Activated T-helper 9 cell treated with anti-CD3 and anti-CD28 coated beads, Interleukin-2, amount 50 U/mL, for 16 hours (primary cell): ENCODE measurements at regions not wholly inside any gene's neighbourhood (a gene's known extent, or its start where the extent isn't known, plus 50 kb on each side); places are given as distances from the start of the nearest gene placed in this dataset.
"Not testable (repeated sequence)": the region's sequence is repeated elsewhere in the genome, so short reads cannot be mapped to it uniquely, and the experiment has no call there.

Source experiments
- DNase-seq: peaks from one replicate; pipeline ENCODE4 v3.0.0-alpha.2; 2020; ENCODE audit warnings: low read depth

DNA sequence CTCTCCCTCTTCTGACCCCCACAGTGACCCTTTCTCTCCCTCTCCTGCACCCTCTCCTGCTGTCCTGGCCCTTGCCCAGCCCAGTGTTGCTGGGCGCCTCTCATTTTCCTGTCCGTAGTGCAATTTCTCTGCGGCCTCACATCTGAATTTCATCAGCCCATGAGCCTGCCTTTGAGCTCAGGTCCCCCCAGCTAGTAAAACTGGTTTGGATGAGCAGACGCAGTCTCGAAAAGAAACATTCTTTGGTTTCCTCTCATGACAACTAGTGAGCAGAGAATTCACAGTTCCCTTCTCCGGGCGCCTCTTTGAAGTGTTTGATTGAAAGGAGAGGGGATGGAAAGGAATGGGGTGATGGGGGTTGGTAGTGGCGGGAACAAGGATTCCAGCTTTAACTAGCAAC, 126.0 kb upstream of the CADM1 start:
- DNase-seq, result no peak

- no peak for DNase-seq
Measured at GRCh38 chr11:115629456-115630015, 125.3 kb upstream of the CADM1 start.

DNA sequence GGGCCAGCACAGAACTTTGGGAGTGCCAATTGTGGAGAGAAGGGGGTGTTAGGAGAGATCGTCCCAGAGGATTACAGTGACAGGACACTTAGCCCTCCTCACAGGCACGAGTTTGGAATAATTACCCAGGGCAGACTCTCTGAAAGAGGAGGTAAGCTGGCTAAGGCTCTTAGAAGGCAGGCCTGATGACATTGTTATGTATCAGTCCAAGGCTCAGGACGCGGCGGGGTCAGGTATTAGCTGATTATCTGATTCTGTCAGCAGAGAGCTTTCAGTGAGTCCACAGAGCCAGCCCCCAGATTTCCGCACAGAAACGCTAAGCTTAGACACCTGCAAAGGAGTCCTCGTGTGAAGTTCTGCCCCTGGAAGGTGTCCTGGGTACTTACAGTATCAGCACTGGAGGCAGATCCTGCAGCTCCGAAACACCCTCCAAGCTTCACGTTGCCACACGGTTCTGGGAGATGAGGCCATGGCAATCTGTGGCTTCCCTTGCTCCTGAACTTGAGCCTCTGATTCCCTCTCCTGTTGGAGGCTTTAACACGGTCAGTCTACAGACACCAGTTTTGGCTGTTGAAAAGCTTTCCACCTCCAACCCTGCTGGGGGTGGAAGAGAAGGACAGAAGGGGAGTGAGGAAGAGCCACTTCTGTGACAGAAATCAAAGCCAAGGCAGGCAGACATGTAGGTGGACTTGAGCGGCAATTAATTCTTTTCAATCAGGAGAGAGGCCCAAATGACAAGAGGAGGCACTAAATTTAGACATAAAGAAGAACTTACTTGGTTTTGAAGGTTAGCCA, 123.6 kb upstream of the CADM1 start:
- DNase-seq, result no peak

- no peak for DNase-seq
Measured at GRCh38 chr11:115627071-115627470, 122.9 kb upstream of the CADM1 start.

- DNase-seq, result no peak
Measured at GRCh38 chr11:115626414-115626813, 122.2 kb upstream of the CADM1 start.

DNA sequence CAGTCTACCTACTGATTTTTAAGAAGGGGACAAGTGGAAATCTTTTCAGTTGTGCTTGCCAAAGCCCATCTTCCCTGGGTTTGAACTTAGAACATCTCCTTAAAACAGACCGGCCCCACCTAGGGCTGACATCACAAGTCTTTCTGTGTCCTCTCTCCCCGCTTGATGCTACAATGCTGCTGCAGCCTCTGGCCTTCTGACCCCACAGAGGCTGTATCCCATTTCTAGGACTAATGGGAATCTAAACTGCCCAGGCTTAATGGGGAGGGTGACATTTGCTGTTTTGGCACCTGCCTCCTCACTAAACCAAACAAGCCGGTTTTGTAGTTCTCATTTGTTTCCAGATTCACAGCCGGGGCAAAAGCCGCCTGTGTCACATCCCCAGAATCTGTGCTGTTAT, 121.3 kb upstream of the CADM1 start:
- DNase-seq, result no peak

DNA sequence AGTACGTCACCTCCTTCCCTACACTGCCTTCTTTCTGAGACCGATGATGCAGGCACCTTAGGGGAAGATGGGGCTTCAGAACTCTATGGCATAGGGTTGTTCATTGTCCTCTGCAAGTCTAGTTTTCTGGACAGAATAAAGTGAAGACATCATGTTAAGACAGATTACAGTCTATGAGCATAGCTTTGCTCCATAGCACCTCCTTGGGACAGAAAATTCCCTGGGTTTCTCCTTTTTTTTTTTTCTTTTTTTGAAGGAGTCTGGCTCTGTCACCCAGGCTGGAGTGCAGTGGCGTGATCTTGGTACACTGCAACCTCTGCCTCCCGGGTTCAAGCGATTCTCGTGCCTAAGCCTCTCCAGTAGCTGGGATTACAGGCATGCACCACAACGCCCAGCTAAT, 119.8 kb upstream of the CADM1 start:
- DNase-seq, result no peak

GRCh38 chr11:115623021-115623451, 118.8 kb upstream of the CADM1 start:
- DNase-seq, result no peak

DNA sequence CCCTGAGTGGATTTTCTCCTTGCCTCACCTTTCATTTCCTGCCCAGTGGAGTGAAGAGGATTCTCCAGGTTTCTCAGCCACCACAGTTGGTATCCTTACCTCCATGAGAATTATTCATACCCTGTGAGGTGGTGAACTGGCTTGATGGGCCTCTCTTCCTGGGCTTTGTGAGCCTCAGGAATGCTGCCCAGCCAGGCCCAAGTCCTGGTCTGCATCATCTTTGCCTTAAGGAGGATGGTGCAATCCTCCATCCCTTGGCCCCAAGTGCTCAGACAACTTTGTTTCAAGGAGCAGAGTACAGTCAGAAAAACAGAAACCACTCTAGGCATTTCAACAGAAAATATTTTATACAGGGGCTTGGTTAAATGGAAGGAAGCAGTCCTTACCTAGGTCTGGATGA, 114.2 kb upstream of the CADM1 start:
- no peak for DNase-seq

- DNase-seq, result no peak
Measured at GRCh38 chr11:115617767-115618166, 113.6 kb upstream of the CADM1 start.

- no peak for DNase-seq
Measured at GRCh38 chr11:115616971-115617370, 112.8 kb upstream of the CADM1 start.

- DNase-seq, result no peak
Measured at GRCh38 chr11:115613986-115614632, 109.9 kb upstream of the CADM1 start.

GRCh38 chr11:115613004-115613403, 108.8 kb upstream of the CADM1 start:
- DNase-seq, result no peak

DNA sequence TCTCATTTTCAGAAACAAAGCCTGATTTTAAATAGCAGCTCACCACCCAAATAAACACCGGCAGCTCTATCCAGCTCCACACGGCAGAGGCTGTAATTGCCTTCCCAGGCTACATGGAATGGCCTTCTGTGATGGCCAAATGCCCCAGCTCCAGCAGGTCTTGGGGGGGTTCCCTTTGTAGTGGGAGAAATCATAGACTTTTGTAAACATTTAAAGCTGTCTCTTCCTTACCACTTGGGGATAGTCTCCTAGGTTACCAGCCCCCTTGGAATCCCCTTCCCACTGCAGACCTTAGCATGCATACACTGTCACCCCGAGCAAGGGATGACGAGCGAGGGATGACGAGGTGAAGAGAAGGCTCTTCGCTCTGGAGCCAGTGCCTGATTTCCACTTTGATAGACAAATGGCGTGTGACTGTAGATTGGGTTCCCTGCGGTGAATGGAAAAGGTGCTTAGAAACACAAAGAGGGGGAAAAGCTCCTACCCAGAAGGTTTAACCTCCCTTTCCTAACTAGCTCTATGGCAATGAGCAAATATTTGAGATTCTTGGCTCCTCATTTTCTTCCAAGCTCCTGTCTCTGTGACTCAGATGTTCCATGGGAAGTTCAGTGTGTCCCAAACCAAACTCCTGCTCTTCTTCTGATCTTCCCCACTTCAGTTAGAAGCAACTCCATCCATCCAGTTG, 108.0 kb upstream of the CADM1 start:
- DNase-seq, result no peak

DNA sequence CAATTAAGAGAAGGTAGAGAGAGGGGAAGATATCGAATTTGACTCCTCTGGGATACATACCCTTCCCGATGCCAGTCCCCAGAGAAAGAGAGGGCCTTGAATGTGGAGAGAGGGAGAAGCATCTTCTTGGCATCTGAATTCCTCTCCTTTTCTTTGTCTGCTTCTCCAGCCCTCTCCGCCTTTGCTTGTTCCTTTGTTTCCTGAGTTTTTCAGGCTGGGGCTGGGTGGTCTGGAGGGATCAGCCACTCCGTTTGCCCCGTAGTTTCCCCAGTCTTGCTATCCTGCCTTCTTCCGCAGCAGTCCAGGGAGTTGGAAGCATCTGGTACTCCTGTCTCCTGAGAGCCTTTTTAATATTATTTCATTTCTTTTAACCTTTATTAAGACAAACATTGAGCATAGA, 107.1 kb upstream of the CADM1 start:
- no peak for DNase-seq

DNA sequence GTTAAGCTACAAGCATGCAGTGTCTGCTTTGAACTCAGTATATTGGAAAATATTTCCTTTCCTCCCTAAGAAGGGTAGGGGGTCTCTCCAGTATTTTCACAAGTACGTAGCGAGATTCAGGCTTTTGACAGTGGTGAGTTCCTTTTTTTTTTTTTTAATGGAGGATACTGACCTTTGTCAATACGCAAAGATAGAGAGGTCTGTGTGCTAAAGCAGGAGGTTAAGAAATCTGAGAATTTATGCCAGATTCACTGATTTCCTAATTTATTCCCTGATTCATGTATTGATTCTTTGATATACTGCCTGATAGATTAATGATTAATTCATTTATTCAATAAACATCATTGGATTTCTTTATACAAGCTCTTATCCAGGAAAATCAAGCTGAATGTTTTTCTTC, 106.7 kb upstream of the CADM1 start:
- DNase-seq, result no peak

GRCh38 chr11:115610234-115610633, 106.0 kb upstream of the CADM1 start:
- DNase-seq, result not testable (repeated sequence)

GRCh38 chr11:115608976-115609375, 104.8 kb upstream of the CADM1 start:
- no peak for DNase-seq

DNA sequence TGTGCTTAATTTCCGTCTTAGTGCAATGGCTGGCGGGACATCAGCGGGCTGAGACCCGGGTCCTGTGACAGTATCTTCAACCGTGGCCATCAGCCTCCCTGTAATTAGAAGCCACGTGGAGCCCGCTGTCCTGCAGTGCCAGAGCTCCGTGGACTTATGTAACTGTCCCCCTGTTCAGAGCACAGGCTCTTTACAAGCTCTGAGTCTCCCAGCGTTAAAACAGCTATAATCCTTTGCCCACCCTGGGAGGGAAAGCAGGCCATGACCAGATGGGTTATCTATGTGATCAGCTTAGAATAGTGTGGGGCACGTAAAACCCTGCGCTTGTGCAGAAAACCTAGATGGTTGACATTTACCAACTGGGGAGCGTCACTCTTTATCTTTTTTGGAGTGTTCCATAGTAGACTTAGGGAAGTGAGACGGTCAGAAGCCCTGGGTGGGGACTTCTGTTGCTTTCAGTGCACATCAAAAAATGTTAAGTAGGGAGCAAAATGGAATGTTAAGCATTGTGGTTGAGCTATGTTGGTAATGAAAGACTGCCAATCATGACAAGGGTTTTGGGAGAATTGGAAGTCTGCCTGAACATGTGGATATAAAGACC, 103.5 kb upstream of the CADM1 start:
- no peak for DNase-seq

- DNase-seq, result no peak
Measured at GRCh38 chr11:115606498-115607220, 102.4 kb upstream of the CADM1 start.

DNA sequence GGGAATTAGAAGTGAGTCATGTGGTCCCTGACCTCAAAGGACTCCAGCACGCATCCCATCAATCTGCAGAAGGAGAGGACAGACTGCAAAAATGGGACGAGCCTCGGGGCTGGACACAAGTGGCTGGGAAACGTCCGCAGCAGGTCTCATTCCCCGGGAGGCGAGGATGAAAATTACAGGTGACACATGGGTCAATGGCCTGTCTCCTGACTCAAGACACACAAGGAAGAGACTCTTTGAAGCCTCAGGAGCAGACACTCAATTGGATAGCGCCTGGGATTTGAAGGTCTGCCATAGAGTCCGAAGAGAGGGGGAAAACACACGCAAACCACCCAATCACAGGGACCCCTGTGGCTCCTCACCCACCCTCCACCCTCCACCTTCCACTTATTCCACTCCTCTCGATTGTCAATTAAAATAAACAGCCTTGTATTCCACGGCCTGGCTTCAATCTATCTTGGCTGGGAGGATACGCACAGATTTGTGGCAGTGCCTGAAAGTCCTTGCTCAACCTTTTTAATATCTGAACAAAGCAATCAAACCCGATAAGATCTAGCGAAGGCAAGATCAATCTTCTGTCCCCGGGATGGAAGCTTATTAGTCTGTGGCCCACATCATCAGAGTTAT, 101.8 kb upstream of the CADM1 start:
- DNase-seq, result no peak
